ENCODE measurements at regions not wholly inside any gene's neighbourhood (a gene's known extent, or its start where the extent isn't known, plus 50 kb on each side); places are given as distances from the start of the nearest gene placed in this dataset.

- ATAC-seq (ENCODE audit: insufficient read depth, low read depth) (no peak), DNase-seq (no peak)
- Histone ChIP-seq H3K27ac (ENCODE audit: low read length) (no peak overlapping the region), H3K27me3 (ENCODE audit: insufficient read depth, low read length, poor library complexity) (peaks cover 9% of the 10 kb centered on the region), H3K4me1 (ENCODE audit: insufficient read depth, low read length) (no peaks in the 10 kb centered on the region), H3K9me3 (ENCODE audit: insufficient read depth, low read length, severe bottlenecking) (no peaks in the 10 kb centered on the region), H3K4me3 (ENCODE audit: low read depth in 1 of 2, low read length in 2 of 2) (no peak overlapping the region), H3K36me3 (ENCODE audit: insufficient read depth, low read length) (no peaks in the 10 kb centered on the region), H3K79me2 (ENCODE audit: insufficient read depth, low read length) (no peaks in the 10 kb centered on the region), H2AFZ (ENCODE audit: low read depth, low read length) (no peak overlapping the region), H4K20me1 (ENCODE audit: insufficient read depth, low read length) (no peaks in the 10 kb centered on the region), H3K9ac (ENCODE audit: low read depth, low read length) (no peak overlapping the region), H3K4me2 (ENCODE audit: insufficient read depth, low read length) (no peak overlapping the region)
- no peak for TF ChIP-seq CTCF (IDR thresholded peaks at IDR 0.05; ENCODE audit: borderline replicate concordance, extremely low read depth, low read length, poor library complexity, severe bottlenecking)
- TF ChIP-seq EZH2 (IDR thresholded peaks at IDR 0.05; ENCODE audit: borderline replicate concordance, low read depth, low read length, severe bottlenecking): no peak
These were observed 55.0 kb upstream of the VSTM5 start for GRCh38 chr11:93905384-93905783.

- TF ChIP-seq CTCF (IDR thresholded peaks at IDR 0.05; ENCODE audit: borderline replicate concordance, extremely low read depth, low read length, poor library complexity, severe bottlenecking): no peak
- TF ChIP-seq EZH2 (IDR thresholded peaks at IDR 0.05; ENCODE audit: borderline replicate concordance, low read depth, low read length, severe bottlenecking): no peak
- Histone ChIP-seq H3K4me1 (ENCODE audit: insufficient read depth, low read length) (no peaks in the 10 kb centered on the region), H3K4me2 (ENCODE audit: insufficient read depth, low read length) (no peak overlapping the region), H4K20me1 (ENCODE audit: insufficient read depth, low read length) (no peaks in the 10 kb centered on the region), H3K27me3 (ENCODE audit: insufficient read depth, low read length, poor library complexity) (peaks cover 9% of the 10 kb centered on the region), H3K9ac (ENCODE audit: low read depth, low read length) (no peak overlapping the region), H2AFZ (ENCODE audit: low read depth, low read length) (no peak overlapping the region), H3K9me3 (ENCODE audit: insufficient read depth, low read length, severe bottlenecking) (no peaks in the 10 kb centered on the region), H3K27ac (ENCODE audit: low read length) (no peak overlapping the region), H3K36me3 (ENCODE audit: insufficient read depth, low read length) (no peaks in the 10 kb centered on the region), H3K79me2 (ENCODE audit: insufficient read depth, low read length) (no peaks in the 10 kb centered on the region), H3K4me3 (ENCODE audit: low read depth in 1 of 2, low read length in 2 of 2) (no peak overlapping the region)
- ATAC-seq (ENCODE audit: insufficient read depth, low read depth) (no peak), DNase-seq (no peak)
These were observed 56.1 kb upstream of the VSTM5 start for GRCh38 chr11:93906486-93906885.

GRCh38 chr11:93907901-93908300, 57.5 kb upstream of the VSTM5 start:
- no peak overlapping the region for H3K27ac ChIP-seq (ENCODE audit: low read length)
- DNase-seq (no peak), ATAC-seq (ENCODE audit: insufficient read depth, low read depth) (no peak)
- H3K9me3 ChIP-seq (ENCODE audit: insufficient read depth, low read length, severe bottlenecking): no peaks in the 10 kb centered on the region
- H3K9ac ChIP-seq (ENCODE audit: low read depth, low read length): no peak overlapping the region
- no peaks in the 10 kb centered on the region for H3K4me1 ChIP-seq (ENCODE audit: insufficient read depth, low read length)
- no peak overlapping the region for H2AFZ ChIP-seq (ENCODE audit: low read depth, low read length)
- no peaks in the 10 kb centered on the region for H3K36me3 ChIP-seq (ENCODE audit: insufficient read depth, low read length)
- H3K27me3 ChIP-seq (ENCODE audit: insufficient read depth, low read length, poor library complexity): peaks cover 9% of the 10 kb centered on the region
- no peak for TF ChIP-seq CTCF (IDR thresholded peaks at IDR 0.05; ENCODE audit: borderline replicate concordance, extremely low read depth, low read length, poor library complexity, severe bottlenecking)
- TF ChIP-seq EZH2 (IDR thresholded peaks at IDR 0.05; ENCODE audit: borderline replicate concordance, low read depth, low read length, severe bottlenecking): no peak
- H3K4me2 ChIP-seq (ENCODE audit: insufficient read depth, low read length): no peak overlapping the region
- H3K4me3 ChIP-seq (ENCODE audit: low read depth in 1 of 2, low read length in 2 of 2): no peak overlapping the region
- no peaks in the 10 kb centered on the region for H3K79me2 ChIP-seq (ENCODE audit: insufficient read depth, low read length)
- H4K20me1 ChIP-seq (ENCODE audit: insufficient read depth, low read length): no peaks in the 10 kb centered on the region

- Histone ChIP-seq H3K27ac (ENCODE audit: low read length) (no peak overlapping the region), H3K9ac (ENCODE audit: low read depth, low read length) (no peak overlapping the region), H3K79me2 (ENCODE audit: insufficient read depth, low read length) (no peaks in the 10 kb centered on the region), H2AFZ (ENCODE audit: low read depth, low read length) (no peak overlapping the region), H3K4me1 (ENCODE audit: insufficient read depth, low read length) (no peaks in the 10 kb centered on the region), H3K4me2 (ENCODE audit: insufficient read depth, low read length) (no peak overlapping the region), H4K20me1 (ENCODE audit: insufficient read depth, low read length) (no peaks in the 10 kb centered on the region), H3K9me3 (ENCODE audit: insufficient read depth, low read length, severe bottlenecking) (no peaks in the 10 kb centered on the region), H3K36me3 (ENCODE audit: insufficient read depth, low read length) (no peaks in the 10 kb centered on the region), H3K4me3 (ENCODE audit: low read depth in 1 of 2, low read length in 2 of 2) (no peak overlapping the region), H3K27me3 (ENCODE audit: insufficient read depth, low read length, poor library complexity) (peaks cover 9% of the 10 kb centered on the region)
- no peak for TF ChIP-seq EZH2 (IDR thresholded peaks at IDR 0.05; ENCODE audit: borderline replicate concordance, low read depth, low read length, severe bottlenecking)
- no peak for ATAC-seq (ENCODE audit: insufficient read depth, low read depth)
- no peak for DNase-seq
These were observed 58.3 kb upstream of the VSTM5 start for GRCh38 chr11:93908689-93909088.

Measured in DND-41 (cell line).